GM21526 (cell line): ENCODE measurements at regions not wholly inside any gene's neighbourhood (a gene's known extent, or its start where the extent isn't known, plus 50 kb on each side); places are given as distances from the start of the nearest gene placed in this dataset.
"Not testable (repeated sequence)": the region's sequence is repeated elsewhere in the genome, so short reads cannot be mapped to it uniquely, and the experiment has no call there.

Source experiments
- ATAC-seq: cut with Tn5 transposase; IDR thresholded peaks from one replicate; pipeline ENCODE4 v1.9.1; 2021; ENCODE audit warnings: moderate library complexity; ENCODE audit not compliant: unreplicated experiment, low FRiP score

GRCh38 chrX:31014474-31014873, 57.4 kb downstream of the FTHL17 start:
- ATAC-seq: not testable (repeated sequence)

DNA sequence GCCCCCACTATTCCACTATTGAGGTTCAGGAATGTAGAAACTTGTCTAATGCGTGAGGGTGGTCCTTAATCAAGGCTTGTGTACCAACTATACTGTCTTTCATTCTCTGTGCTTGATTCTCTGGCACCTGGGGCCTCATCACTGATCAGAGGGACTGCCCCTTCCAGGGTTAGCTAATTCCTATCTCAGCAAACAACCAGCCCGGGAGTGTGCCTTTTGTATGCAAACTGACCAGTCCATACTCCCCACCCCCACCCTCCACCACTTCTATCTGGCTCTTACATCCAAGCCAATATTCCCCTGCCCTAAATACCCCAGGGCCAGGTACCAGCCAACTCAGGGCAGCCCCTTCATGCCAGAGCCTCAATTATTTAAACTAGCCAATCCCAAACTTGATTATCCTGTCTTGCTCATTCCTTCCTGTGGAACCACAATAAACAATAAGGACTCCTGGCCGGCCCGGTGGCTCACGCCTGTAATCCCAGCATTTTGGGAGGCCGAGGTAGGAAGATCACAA, 59.3 kb downstream of the FTHL17 start:
- no peak for ATAC-seq

GRCh38 chrX:31007321-31007720, 64.5 kb downstream of the FTHL17 start:
- no peak for ATAC-seq

- ATAC-seq: no peak
These were observed 65.8 kb downstream of the FTHL17 start for GRCh38 chrX:31006027-31006426.

- no peak for ATAC-seq
These were observed 74.4 kb downstream of the FTHL17 start for GRCh38 chrX:30997411-30997810.

DNA sequence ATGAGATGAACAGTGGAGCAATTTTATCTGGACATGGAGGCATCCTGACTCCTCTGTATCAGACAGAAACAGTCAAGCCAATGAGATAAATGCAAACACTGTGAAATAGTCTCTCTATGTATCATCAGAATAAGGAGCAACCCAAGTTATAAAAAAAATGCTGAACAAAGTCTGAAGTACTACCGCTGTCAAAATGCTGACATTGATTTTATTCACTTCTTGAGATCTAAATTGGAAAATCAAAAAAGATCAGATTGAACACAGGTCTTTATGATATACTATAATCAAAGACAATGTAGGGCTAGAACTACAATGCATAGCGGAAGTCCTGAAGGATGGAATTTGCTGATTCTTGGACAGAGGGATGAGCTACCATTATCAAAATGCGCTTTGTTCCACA, 76.1 kb downstream of the FTHL17 start:
- ATAC-seq: no peak

GRCh38 chrX:30995060-30995700, 76.7 kb downstream of the FTHL17 start:
- ATAC-seq: no peak

- not testable (repeated sequence) for ATAC-seq
These were observed 77.8 kb downstream of the FTHL17 start for GRCh38 chrX:30994018-30994417.

DNA sequence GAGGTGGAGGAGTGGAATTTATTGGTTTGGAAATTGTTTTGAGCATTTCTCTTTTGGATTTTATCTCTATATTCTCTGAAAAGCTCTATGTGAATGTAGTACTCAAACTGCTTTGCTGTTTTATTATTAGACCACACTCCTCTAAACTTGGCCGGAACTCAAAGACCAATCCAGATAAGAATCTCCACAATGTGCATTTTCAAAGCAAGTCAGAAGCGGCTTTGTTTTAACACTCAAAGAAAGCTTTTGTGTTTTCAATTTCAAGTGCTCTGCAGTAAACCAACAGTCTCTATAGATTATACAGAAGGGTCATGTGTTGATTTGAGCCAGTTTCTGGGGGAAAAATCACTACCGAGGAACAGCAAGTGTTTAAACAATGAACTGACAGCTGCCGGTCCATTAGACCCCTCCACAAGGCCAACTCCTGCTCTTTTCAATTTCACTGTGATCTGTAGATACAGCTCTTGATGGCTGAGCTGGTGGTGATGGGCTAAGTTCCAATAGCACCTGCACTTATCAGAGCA, 79.4 kb downstream of the FTHL17 start:
- ATAC-seq: no peak

DNA sequence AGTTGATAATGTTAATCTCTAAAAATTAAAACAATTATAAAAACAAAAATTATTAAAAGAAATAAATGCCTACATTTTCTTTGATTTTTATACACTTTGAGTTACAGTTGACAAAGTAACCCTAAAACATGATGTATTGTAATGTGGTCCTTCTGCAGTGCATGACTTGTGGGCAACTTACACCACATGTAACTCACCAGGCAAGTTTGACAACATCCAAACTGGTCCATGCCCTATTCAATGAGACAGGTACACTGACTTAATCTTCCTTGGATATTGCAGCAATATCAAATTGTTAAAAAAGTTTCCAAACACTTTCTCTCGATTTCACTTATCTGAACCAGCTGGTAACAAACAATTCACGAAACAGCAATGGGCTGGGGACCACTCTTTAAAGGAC, 81.5 kb downstream of the FTHL17 start:
- ATAC-seq: no peak

DNA sequence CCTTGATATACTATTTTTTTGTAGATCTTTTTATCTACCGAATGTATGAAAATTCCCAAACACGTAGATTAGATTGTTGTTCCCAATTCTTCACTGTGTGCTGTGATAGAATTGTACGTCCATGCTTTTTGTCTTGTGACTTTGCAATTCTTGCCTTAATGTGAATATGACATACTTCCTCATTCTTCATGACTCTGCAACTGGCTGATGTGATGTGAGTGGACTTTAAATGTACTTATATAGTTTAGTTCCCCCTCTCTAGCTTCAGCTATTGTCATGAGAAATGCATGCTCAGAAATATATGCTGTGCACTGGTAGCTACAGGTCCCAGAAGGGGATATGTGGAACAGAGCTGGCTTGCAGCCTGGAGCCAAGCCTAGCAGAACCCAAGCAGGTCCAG, 89.4 kb downstream of the FTHL17 start:
- no peak for ATAC-seq

GRCh38 chrX:30981968-30982367, 89.9 kb downstream of the FTHL17 start:
- no peak for ATAC-seq

- no peak for ATAC-seq
These were observed 90.2 kb upstream of the TAB3 start for GRCh38 chrX:30979271-30979670.

DNA sequence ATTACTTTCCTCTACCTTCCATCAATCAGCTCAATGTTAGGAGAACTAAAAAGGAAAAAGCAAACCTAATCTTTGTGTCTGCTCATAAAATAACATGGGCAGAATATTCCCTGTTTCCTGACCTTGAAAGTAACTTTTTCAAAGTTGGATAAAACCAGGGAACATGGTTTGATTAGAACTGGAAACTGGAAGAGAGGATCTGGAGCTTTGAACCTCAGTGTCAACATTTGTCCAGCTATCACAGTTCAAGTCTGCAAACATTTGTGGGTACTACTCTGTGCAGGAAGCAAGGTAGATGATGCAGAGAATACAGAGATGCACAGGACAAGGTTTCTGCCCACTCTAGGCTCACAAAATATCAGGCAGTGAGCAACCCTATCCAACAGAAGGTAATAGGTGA, 86.4 kb upstream of the TAB3 start:
- no peak for ATAC-seq

- ATAC-seq: no peak
These were observed 84.9 kb upstream of the TAB3 start for GRCh38 chrX:30973784-30974427.

DNA sequence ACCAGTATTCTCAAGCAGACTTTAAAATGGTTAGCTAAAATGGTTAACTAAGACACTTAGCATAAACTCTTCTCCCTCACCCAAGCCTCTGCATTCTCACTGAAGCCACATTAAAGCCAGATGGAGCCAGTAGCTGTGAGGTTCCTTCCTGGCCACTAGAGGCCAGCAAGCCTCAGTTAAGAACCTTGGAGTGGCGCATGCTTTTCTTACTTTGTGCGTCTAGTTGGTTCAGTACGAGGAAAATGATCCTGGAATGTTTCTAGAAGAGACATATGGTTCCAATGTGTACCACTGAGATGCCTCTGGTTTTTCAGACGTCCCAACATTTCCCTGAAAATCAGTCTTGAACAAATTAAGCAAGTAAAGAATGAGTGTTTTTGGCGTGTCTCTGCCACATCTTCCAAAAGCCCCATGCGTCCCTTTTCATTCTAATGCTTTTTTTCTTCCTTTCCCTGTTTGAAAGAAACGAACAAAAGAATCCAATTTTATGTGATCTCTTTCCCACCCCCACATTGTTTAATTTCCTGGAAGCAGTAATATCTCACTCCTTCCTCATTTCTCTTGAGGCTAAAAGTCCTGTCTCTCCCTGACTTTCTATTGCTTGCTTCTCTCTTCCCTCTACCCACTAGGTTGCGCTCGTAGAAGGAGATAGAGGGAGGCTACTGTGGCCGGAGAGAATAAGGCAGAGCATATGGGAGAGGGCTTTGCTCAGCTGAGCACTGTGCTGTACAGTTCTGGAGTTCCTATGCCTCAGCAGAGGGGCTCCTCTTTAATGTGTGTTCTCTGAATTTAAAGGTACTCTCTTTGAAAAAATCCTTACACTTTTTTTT, 82.9 kb upstream of the TAB3 start:
- ATAC-seq: peak; percentile 97

GRCh38 chrX:30967516-30967915, 78.5 kb upstream of the TAB3 start:
- no peak for ATAC-seq

DNA sequence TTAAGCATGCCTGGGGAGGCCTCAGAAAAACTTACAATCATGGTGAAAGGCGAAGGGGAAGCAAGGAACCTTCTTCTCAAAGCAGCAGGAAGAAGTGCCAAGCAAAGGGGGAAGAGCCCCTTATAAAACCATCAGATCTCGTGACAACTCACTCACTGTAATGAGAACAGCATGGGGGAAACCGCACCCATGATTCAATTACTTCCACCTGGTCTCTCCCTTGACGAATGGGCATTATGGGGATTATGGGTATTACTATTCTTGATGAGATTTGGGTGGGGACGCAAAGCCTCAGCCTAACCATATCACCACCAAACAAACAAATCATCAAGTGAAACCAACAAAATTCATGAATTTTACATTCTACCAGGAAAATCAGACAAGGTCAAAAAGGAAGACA, 76.7 kb upstream of the TAB3 start:
- ATAC-seq: no peak

GRCh38 chrX:30961387-30962174, 72.5 kb upstream of the TAB3 start:
- no peak for ATAC-seq

GRCh38 chrX:30957753-30958152, 68.7 kb upstream of the TAB3 start:
- ATAC-seq: no peak
